WI38 (cell line): ENCODE measurements at regions not wholly inside any gene's neighbourhood (a gene's known extent, or its start where the extent isn't known, plus 50 kb on each side); places are given as distances from the start of the nearest gene placed in this dataset.

Experiments
- H3K4me3 ChIP-seq: 2 replicates; pipeline ENCODE4 v1.5.1; 2011; ENCODE audit warnings: low read depth, mild to moderate bottlenecking, control low read depth, low read length
- CTCF ChIP-seq: IDR thresholded peaks from 2 replicates; pipeline ENCODE4 v1.5.1; 2012; ENCODE audit warnings: low read depth, mild to moderate bottlenecking, control low read depth, low read length

DNA sequence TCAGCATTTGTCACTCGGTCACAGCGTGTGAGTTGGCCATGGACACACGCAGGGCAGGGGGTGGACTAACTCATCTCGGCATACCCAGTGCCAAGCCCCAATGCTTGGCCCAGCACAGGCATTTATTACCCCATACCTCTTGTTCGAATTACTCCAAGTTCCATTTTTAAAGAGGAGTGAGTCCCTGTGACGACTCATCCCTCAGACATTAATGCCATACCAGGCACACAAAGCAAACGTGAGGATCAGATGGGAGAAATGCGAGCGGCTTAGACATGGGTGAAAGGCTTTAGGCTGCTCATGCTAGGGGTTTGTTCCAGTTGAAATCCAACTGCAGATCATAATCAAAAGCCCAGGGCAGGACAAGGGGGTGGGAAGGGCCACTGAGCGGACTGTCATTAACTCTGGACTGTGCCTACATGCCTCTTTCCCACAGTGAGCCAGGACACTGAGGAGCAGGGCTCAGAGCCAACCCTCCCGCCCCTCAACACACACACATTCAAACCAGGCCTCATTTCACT is 118.5 kb upstream of the NGF start:
- H3K4me3 ChIP-seq: no peak overlapping the region
- TF ChIP-seq CTCF: no peak

DNA sequence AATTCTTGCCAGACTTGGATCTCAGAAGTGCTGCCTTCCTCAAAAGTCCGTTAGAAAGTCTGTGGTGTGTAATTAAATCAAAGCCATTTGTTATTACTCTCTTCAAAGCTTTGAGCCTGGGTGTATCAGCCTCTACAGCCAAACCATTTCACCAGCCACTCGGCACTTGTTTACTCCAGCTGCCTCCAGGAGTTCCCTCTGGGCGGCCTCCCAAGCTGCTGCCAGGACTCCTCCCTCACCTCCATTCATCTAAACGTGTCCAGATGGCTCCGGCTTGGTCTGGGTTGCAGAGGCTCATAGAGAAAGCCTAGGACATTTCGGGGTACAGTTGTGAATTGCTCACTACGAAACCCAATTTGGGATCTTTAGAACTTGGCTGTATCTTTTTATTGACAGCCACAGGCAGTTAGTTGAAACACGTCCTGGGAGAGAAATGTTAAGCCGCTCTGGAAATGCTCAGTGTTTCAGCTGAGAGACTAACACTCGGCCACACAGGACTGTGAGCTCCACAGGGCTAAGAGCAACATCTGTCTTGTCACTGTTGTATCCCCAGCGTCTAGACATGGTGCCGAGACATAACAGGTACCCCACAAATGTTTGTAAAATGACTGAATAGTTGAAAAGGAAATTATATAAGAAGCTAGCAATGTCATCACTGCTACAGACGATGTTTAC is 116.9 kb upstream of the NGF start:
- no peak for TF ChIP-seq CTCF
- peak overlapping the region; percentile 5 for H3K4me3 ChIP-seq

DNA sequence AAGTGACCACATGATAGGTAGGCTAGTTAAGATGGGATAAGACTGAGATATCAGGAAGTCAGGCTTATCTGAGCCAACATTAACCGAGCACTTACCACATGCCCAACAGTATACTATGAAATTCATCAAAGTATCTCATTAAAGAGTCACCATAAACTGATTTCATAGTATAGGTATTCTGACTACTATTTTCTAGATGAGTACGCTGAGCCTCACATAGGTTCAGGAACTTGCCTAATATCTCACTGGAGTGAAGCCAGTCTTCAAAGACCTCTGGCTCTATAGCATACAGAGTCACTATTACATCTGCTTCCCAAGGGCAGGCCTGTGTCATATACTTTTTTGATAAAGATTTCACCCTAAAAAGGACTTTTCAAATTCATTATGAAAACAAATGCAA is 115.6 kb upstream of the NGF start:
- TF ChIP-seq CTCF: no peak
- no peak overlapping the region for H3K4me3 ChIP-seq

DNA sequence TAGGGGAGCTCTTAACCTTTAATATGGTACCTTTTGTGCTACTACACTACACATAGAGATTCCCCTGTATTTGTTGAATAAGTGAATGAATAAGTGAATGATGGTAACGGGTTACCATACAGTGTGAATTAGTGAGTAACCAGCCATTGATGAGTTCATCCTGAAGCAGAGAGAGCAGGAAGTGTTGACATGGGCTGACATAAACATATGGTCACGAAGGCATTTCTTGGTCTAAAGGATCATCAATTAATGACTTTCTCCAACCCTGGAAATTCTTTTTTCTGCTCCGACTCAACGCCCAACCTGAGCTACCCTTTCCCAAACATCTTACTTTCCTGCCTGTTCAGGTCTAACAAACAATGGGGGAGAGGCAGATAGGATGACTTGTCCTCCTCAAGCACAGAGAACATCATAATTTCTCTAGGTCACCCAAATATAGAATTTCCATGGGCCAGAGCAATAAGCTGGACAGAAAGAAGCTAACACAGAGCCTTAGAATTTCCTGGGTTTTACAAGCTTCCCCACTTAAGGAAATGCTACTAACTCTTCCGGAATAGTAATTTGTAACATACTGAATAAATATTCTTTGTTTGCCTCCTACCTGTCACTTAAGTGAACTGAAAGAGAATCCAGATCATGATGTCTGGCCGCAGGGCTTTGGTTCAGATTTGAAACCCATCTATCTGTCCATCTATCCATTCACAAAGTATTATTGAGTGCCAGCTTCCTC is 114.7 kb upstream of the NGF start:
- no peak for TF ChIP-seq CTCF
- H3K4me3 ChIP-seq: no peak overlapping the region

DNA sequence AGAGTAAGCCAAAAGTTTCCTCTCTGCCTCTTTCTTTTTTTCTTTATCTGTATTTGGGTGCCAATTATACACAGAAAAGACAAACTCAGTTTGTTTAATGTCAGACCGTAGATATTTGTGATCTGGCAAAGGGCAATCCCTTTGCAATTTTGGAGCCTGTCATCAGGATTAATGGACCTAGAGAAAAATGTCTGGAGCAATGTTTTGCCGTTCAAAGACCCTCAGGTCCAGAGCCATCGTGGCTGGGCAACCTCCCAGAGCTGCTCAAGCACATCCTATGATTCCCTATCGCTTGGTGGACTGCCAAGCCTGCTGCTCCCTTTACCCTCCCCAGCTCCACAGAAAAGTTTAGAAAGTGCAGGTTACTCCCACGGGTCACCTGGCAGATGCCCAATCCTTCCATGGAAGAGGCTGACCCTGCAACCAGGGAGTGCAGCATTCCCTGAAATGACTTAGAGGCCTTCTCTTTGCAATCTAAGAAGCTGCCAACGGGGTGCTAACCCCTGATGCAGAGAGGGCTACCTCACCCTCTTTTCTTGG is 112.5 kb upstream of the NGF start:
- no peak for TF ChIP-seq CTCF
- H3K4me3 ChIP-seq: no peak overlapping the region

DNA sequence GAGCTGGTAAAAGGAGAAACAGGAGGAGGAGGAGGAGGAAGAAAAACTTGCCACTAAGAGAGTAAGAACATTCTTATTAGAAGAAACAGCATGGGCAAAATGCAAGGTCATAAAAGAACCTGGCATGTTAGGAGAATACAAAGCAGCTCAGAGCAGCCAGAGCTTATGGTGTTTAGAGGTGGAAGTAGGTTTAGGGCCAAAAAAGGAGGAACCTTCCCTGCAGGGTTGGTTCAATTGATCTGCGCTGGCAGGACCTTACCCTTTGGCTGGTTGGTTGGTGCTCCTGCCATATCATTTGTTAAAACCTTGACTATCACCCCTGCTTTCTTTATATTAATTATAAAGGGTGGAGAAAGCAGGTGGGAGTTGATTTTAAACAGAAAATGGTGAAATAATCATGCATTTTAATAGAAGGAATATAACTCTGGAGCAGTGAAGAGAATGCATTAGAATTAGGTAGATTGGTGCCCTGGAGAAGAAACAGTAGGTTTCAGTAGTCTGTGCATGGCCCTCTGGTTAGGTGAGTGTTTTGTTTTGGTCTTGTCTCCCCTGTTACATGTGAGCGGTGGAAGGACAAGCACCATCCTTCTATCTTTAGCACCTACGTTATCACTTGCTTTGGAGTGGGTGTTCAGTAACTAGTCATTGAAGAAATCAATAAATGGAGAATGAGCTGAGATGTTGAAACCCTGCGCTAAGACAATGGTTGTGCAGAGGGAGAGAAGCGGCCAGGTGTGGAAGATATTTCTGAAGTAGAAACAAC is 110.4 kb upstream of the NGF start:
- no peak for TF ChIP-seq CTCF
- no peak overlapping the region for H3K4me3 ChIP-seq

- TF ChIP-seq CTCF: no peak
Observed at GRCh38 chr1:115447672-115448071, 109.6 kb upstream of the NGF start.

More at GRCh38 chr1:115447672-115448071, 109.6 kb upstream of the NGF start:
- H3K4me3 ChIP-seq: no peak overlapping the region
